ENCODE measurements at regions not wholly inside any gene's neighbourhood (a gene's known extent, or its start where the extent isn't known, plus 50 kb on each side); places are given as distances from the start of the nearest gene placed in this dataset.
"Not testable (repeated sequence)": the region's sequence is repeated elsewhere in the genome, so short reads cannot be mapped to it uniquely, and the experiment has no call there.

DNA sequence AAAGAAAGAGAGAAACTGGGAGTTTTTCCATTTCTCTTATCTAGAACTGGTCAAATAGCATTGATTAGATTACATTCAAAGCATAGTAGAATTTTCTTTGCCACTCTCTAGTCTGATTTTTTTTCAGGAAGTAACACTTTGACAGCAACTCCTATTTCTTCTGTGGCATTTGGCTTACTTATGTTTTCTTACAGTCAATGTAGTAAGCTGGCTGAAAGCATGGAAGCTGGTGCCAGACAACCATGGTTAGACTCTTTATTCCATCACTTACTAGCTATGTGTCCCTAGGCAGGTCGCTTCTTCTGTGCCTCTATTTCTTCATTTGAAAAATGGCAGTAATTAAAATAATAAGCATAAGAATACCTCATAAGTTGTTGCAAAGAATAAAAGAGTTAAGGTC, 54.2 kb upstream of the OPRM1 start:
- TF ChIP-seq ZFP3 (CRISPR knock-in tag; IDR thresholded peaks at IDR 0.05) (no peak), ZNF70 (CRISPR knock-in tag; IDR thresholded peaks at IDR 0.05) (no peak), ARNTL (CRISPR knock-in tag; IDR thresholded peaks at IDR 0.05; ENCODE audit: borderline replicate concordance, low read depth) (no peak), RARB (CRISPR knock-in tag; IDR thresholded peaks at IDR 0.05) (no peak), SNAI2 (CRISPR knock-in tag; IDR thresholded peaks at IDR 0.05) (no peak), OSR1 (CRISPR knock-in tag; IDR thresholded peaks at IDR 0.05) (no peak), PPARA (CRISPR knock-in tag; IDR thresholded peaks at IDR 0.05; ENCODE audit: borderline replicate concordance) (no peak), ZNF565 (CRISPR knock-in tag; conservative IDR thresholded peaks at IDR 0.05; ENCODE audit: low read depth) (no peak), TCF4 (CRISPR knock-in tag; IDR thresholded peaks at IDR 0.05; ENCODE audit: borderline replicate concordance) (no peak), ESRRG (CRISPR knock-in tag; IDR thresholded peaks at IDR 0.05) (no peak), ZFP30 (CRISPR knock-in tag; IDR thresholded peaks at IDR 0.05) (no peak), ZC3H10 (CRISPR knock-in tag; IDR thresholded peaks at IDR 0.05) (no peak), CSDC2 (CRISPR knock-in tag; IDR thresholded peaks at IDR 0.05) (no peak), ZNF8 (CRISPR knock-in tag; IDR thresholded peaks at IDR 0.05) (no peak), ISL1 (CRISPR knock-in tag; IDR thresholded peaks at IDR 0.05) (no peak)
- TF ChIP-seq, protein P1, sequence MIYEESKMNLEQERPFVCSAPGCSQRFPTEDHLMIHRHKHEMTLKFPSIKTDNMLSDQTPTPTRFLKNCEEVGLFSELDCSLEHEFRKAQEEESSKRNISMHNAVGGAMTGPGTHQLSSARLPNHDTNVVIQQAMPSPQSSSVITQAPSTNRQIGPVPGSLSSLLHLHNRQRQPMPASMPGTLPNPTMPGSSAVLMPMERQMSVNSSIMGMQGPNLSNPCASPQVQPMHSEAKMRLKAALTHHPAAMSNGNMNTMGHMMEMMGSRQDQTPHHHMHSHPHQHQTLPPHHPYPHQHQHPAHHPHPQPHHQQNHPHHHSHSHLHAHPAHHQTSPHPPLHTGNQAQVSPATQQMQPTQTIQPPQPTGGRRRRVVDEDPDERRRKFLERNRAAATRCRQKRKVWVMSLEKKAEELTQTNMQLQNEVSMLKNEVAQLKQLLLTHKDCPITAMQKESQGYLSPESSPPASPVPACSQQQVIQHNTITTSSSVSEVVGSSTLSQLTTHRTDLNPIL (CRISPR knock-in tag; IDR thresholded peaks at IDR 0.05; ENCODE audit: low read depth) = no peak
- TF ChIP-seq, protein P2, sequence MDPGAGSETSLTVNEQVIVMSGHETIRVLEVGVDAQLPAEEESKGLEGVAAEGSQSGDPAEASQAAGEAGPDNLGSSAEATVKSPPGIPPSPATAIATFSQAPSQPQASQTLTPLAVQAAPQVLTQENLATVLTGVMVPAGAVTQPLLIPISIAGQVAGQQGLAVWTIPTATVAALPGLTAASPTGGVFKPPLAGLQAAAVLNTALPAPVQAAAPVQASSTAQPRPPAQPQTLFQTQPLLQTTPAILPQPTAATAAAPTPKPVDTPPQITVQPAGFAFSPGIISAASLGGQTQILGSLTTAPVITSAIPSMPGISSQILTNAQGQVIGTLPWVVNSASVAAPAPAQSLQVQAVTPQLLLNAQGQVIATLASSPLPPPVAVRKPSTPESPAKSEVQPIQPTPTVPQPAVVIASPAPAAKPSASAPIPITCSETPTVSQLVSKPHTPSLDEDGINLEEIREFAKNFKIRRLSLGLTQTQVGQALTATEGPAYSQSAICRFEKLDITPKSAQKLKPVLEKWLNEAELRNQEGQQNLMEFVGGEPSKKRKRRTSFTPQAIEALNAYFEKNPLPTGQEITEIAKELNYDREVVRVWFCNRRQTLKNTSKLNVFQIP (CRISPR knock-in tag; IDR thresholded peaks at IDR 0.05; ENCODE audit: borderline replicate concordance, low read depth) = no peak
- TF ChIP-seq, protein P3, sequence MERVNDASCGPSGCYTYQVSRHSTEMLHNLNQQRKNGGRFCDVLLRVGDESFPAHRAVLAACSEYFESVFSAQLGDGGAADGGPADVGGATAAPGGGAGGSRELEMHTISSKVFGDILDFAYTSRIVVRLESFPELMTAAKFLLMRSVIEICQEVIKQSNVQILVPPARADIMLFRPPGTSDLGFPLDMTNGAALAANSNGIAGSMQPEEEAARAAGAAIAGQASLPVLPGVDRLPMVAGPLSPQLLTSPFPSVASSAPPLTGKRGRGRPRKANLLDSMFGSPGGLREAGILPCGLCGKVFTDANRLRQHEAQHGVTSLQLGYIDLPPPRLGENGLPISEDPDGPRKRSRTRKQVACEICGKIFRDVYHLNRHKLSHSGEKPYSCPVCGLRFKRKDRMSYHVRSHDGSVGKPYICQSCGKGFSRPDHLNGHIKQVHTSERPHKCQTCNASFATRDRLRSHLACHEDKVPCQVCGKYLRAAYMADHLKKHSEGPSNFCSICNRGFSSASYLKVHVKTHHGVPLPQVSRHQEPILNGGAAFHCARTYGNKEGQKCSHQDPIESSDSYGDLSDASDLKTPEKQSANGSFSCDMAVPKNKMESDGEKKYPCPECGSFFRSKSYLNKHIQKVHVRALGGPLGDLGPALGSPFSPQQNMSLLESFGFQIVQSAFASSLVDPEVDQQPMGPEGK (CRISPR knock-in tag; IDR thresholded peaks at IDR 0.05; ENCODE audit: borderline replicate concordance) = no peak
- no peak for ATAC-seq

DNA sequence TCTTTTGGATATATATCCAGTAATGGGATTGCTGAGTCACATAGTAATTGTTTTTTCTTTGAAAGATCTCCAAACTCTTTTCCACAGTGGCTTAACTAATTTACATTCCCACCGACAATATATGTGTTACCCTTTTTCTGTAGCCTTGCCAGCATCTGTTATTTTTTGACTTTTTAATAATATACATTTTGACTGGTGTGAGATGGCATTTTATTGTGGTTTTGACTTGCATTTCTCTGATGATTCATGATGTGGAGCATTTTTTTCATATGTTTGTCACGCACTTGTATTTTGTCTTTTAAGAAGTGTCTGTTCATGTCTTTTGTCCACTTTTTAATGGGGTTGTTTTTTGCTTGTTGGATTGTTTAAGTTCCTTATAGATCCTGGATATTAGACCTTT, 58.9 kb upstream of the OPRM1 start:
- no peak for TF ChIP-seq ARNTL (CRISPR knock-in tag; IDR thresholded peaks at IDR 0.05; ENCODE audit: borderline replicate concordance, low read depth)
- no peak for TF ChIP-seq ZNF70 (CRISPR knock-in tag; IDR thresholded peaks at IDR 0.05)
- no peak for TF ChIP-seq PPARA (CRISPR knock-in tag; IDR thresholded peaks at IDR 0.05; ENCODE audit: borderline replicate concordance)
- TF ChIP-seq ZFP3 (CRISPR knock-in tag; IDR thresholded peaks at IDR 0.05) = no peak
- no peak for ATAC-seq

GRCh38 chr6:153978911-153979548, 60.0 kb upstream of the OPRM1 start:
- not testable (repeated sequence) for ATAC-seq

- peak; percentile 100 for ATAC-seq
Observed at GRCh38 chr6:153976921-153977693, 61.9 kb upstream of the OPRM1 start.

More at GRCh38 chr6:153976921-153977693, 61.9 kb upstream of the OPRM1 start:
- TF ChIP-seq, protein P1 (CRISPR knock-in tag; IDR thresholded peaks at IDR 0.05; ENCODE audit: low read depth) = no peak
- TF ChIP-seq TCF4 (CRISPR knock-in tag; IDR thresholded peaks at IDR 0.05; ENCODE audit: borderline replicate concordance) = peak; percentile 94
- TF ChIP-seq, protein P2 (CRISPR knock-in tag; IDR thresholded peaks at IDR 0.05; ENCODE audit: borderline replicate concordance, low read depth) = no peak
- TF ChIP-seq ZNF565 (CRISPR knock-in tag; conservative IDR thresholded peaks at IDR 0.05; ENCODE audit: low read depth) = no peak
- no peak for TF ChIP-seq ZNF70 (CRISPR knock-in tag; IDR thresholded peaks at IDR 0.05)
- TF ChIP-seq ISL1 (CRISPR knock-in tag; IDR thresholded peaks at IDR 0.05) = no peak
- no peak for TF ChIP-seq SNAI2 (CRISPR knock-in tag; IDR thresholded peaks at IDR 0.05)
- TF ChIP-seq BACH2 (CRISPR knock-in tag; IDR thresholded peaks at IDR 0.05; ENCODE audit: borderline replicate concordance) = no peak
- no peak for TF ChIP-seq ESRRG (CRISPR knock-in tag; IDR thresholded peaks at IDR 0.05)
- peak; percentile 14; the same call in 1 of the 2 replicates for TF ChIP-seq TSHZ2 (CRISPR knock-in tag; IDR thresholded peaks at IDR 0.05)
- no peak for TF ChIP-seq ZFP3 (CRISPR knock-in tag; IDR thresholded peaks at IDR 0.05)
- no peak for TF ChIP-seq GLIS3 (CRISPR knock-in tag; IDR thresholded peaks at IDR 0.05)
